H1 (cell line): ENCODE measurements at regions not wholly inside any gene's neighbourhood (a gene's known extent, or its start where the extent isn't known, plus 50 kb on each side); places are given as distances from the start of the nearest gene placed in this dataset.

ENCODE experiments used
- CTCF ChIA-PET: fragments of 300-600 bp; sonication (Branson Sonifier 250); formaldehyde crosslinking; loops from one replicate; lab custom pipeline; 2021; ENCODE audit not compliant: partially characterized antibody; lab: Charles Lee
- POLR2A ChIA-PET: fragments of 300-600 bp; sonication (Branson Sonifier 250); formaldehyde crosslinking; loops from one replicate; lab custom pipeline; 2021; ENCODE audit warnings: inconsistent platforms; ENCODE audit not compliant: partially characterized antibody; lab: Charles Lee
- DNase-seq, 2 experiments: peaks; one replicate each; pipeline versions ENCODE4 v3.0.0 to v3.0.0-alpha.2; 2010 to 2022; ENCODE audit warnings: low spot score in 2 of 2, low read depth in 1 of 2, mixed read lengths in 1 of 2
- FAIRE-seq: peaks from 2 replicates; lab custom pipeline; 2011; peaks lifted over from hg19 to GRCh38; lab: Jason Lieb, UNC
- H2AFZ ChIP-seq: 2 replicates; pipeline ENCODE4 v1.8.1; 2012; ENCODE audit warnings: low read length, inconsistent platforms
- H2AK5ac ChIP-seq: 2 replicates; pipeline ENCODE4 v1.6.1; 2013; ENCODE audit warnings: low read depth, low read length
- H2BK120ac ChIP-seq: replicated peaks from 2 replicates; pipeline ENCODE3; 2013; ENCODE audit warnings: low read depth, low read length, inconsistent platforms
- H2BK12ac ChIP-seq: 2 replicates; pipeline ENCODE4 v1.6.1; 2013; ENCODE audit warnings: low read depth, low read length
- H2BK15ac ChIP-seq: 2 replicates; pipeline ENCODE4 v1.6.1; 2013; ENCODE audit warnings: low read length
- H2BK20ac ChIP-seq: 2 replicates; pipeline ENCODE4 v1.6.1; 2013; ENCODE audit warnings: low read length
- H2BK5ac ChIP-seq: 2 replicates; pipeline ENCODE4 v1.6.1; 2013; ENCODE audit warnings: low read depth, low read length
- H3K14ac ChIP-seq: 2 replicates; pipeline ENCODE4 v1.6.1; 2013; ENCODE audit warnings: inconsistent platforms; ENCODE audit not compliant: insufficient read length
- H3K18ac ChIP-seq: 2 replicates; pipeline ENCODE4 v1.6.1; 2013; ENCODE audit warnings: low read length; ENCODE audit errors: extremely low read depth
- H3K23ac ChIP-seq: 2 replicates; pipeline ENCODE4 v1.6.1; 2013; ENCODE audit warnings: inconsistent platforms; ENCODE audit not compliant: insufficient read length
- H3K23me2 ChIP-seq: 2 replicates; pipeline ENCODE4 v1.6.1; 2013; ENCODE audit warnings: low read depth, low read length
- H3K27ac ChIP-seq: 2 replicates; pipeline ENCODE4 v1.6.1; 2011; ENCODE audit warnings: low read depth, low read length, inconsistent platforms
- H3K27me3 ChIP-seq, 4 experiments: replicated peaks in 1 of 4; 1 replicate in 1 of 4; 2 replicates in 3 of 4; pipeline versions ENCODE4 v1.6.1 to v1.8.1; 2011 to 2013; ENCODE audit warnings: low read length in 3 of 4, mild to moderate bottlenecking in 3 of 4, inconsistent platforms in 2 of 4, mixed read lengths in 2 of 4, moderate library complexity in 1 of 4; ENCODE audit not compliant: control insufficient read depth in 3 of 4, insufficient read depth in 3 of 4; ENCODE audit errors: extremely low read depth in 1 of 4
- H3K36me3 ChIP-seq, 4 experiments: 2 replicates each; pipeline versions ENCODE4 v1.6.1 to v1.8.1; 2011 to 2013; ENCODE audit warnings: mild to moderate bottlenecking in 4 of 4, low read length in 3 of 4, moderate library complexity in 2 of 4, control low read depth in 1 of 4, inconsistent platforms in 1 of 4; ENCODE audit not compliant: insufficient read depth in 4 of 4, control insufficient read depth in 2 of 4
- H3K4ac ChIP-seq: replicated peaks from 2 replicates; pipeline ENCODE3; 2013; ENCODE audit warnings: low read length, low read depth, mixed read lengths, inconsistent platforms; ENCODE audit not compliant: insufficient read length
- H3K4me1 ChIP-seq, 4 experiments: replicated peaks in 1 of 4; 1 replicate in 1 of 4; 2 replicates in 3 of 4; pipeline versions ENCODE4 v1.6.1 to v1.8.1; 2011 to 2013; ENCODE audit warnings: low read length in 3 of 4, inconsistent platforms in 2 of 4, mixed read lengths in 1 of 4; ENCODE audit not compliant: insufficient read depth in 4 of 4, control insufficient read depth in 3 of 4
- H3K4me2 ChIP-seq, 2 experiments: 2 replicates each; pipeline versions ENCODE4 v1.6.1 to v1.8.1; 2011 to 2013; ENCODE audit warnings: low read depth in 2 of 2, low read length in 2 of 2, control low read depth in 1 of 2, inconsistent platforms in 1 of 2, mild to moderate bottlenecking in 1 of 2; ENCODE audit not compliant: insufficient read depth in 1 of 2
- H3K4me3 ChIP-seq, 4 experiments: fragments of 200-600, 300-600 bp in 1 of 4; sonication (generic), shearing (Covaris generic), sonication (Bioruptor Twin) in 1 of 4; 2 replicates each; pipeline versions ENCODE4 v1.5.1 to v1.8.1; 2011 to 2016; ENCODE audit warnings: low read length in 4 of 4, low read depth in 3 of 4, control low read depth in 2 of 4, inconsistent platforms in 2 of 4, mild to moderate bottlenecking in 2 of 4, mixed read lengths in 1 of 4, moderate library complexity in 1 of 4; ENCODE audit not compliant: insufficient read depth in 2 of 4; ENCODE audit errors: extremely low read depth in 1 of 4
- H3K56ac ChIP-seq: replicated peaks from 2 replicates; pipeline ENCODE3; 2013; ENCODE audit warnings: low read depth, mild to moderate bottlenecking, mixed read lengths, low read length, inconsistent platforms; ENCODE audit not compliant: insufficient read length
- H3K79me1 ChIP-seq: 2 replicates; pipeline ENCODE4 v1.6.1; 2013; ENCODE audit warnings: low read depth, low read length, control low read depth
- H3K79me2 ChIP-seq, 2 experiments: 2 replicates each; pipeline versions ENCODE4 v1.6.1 to v1.8.1; 2012 to 2013; ENCODE audit warnings: low read length in 2 of 2, mild to moderate bottlenecking in 2 of 2, inconsistent platforms in 1 of 2; ENCODE audit not compliant: insufficient read depth in 2 of 2, control insufficient read depth in 1 of 2
- H3K9ac ChIP-seq, 4 experiments: replicated peaks in 1 of 4; 1 replicate in 1 of 4; 2 replicates in 3 of 4; pipeline versions ENCODE4 v1.6.1 to v1.8.1; 2011 to 2013; ENCODE audit warnings: low read depth in 3 of 4, low read length in 3 of 4, control low read depth in 2 of 4, mild to moderate bottlenecking in 2 of 4, moderate library complexity in 2 of 4, inconsistent platforms in 1 of 4; ENCODE audit errors: extremely low read depth in 1 of 4
- H3K9me3 ChIP-seq, 2 experiments: 2 replicates each; pipeline versions ENCODE4 v1.6.1 to v1.8.1; 2012 to 2013; ENCODE audit warnings: mild to moderate bottlenecking in 2 of 2, moderate library complexity in 2 of 2, control low read depth in 1 of 2, inconsistent platforms in 1 of 2, low read depth in 1 of 2, low read length in 1 of 2, mixed read lengths in 1 of 2; ENCODE audit not compliant: insufficient read depth in 2 of 2
- H4K20me1 ChIP-seq, 2 experiments: replicated peaks in 1 of 2; 2 replicates each; pipeline versions ENCODE3 to v1.8.1; 2011 to 2013; ENCODE audit warnings: inconsistent platforms in 2 of 2, low read length in 2 of 2, mild to moderate bottlenecking in 1 of 2; ENCODE audit not compliant: insufficient read depth in 2 of 2, control insufficient read depth in 1 of 2
- H4K5ac ChIP-seq: 2 replicates; pipeline ENCODE4 v1.6.1; 2013; ENCODE audit warnings: low read length, low read depth, mixed read lengths, inconsistent platforms; ENCODE audit not compliant: insufficient read length
- H4K8ac ChIP-seq: 2 replicates; pipeline ENCODE4 v1.8.0; 2013; ENCODE audit warnings: mild to moderate bottlenecking, moderate library complexity, low read length, inconsistent platforms; ENCODE audit not compliant: insufficient read depth; ENCODE audit errors: extremely low read depth
- H4K91ac ChIP-seq: replicated peaks from 2 replicates; pipeline ENCODE3; 2013; ENCODE audit warnings: low read length, mixed read lengths, inconsistent platforms; ENCODE audit not compliant: insufficient read length
- CHD2 ChIP-seq: IDR thresholded peaks from 2 replicates; pipeline ENCODE4 v1.6.1; 2012; ENCODE audit warnings: low read length, improper control_type of control experiment
- GABPA ChIP-seq: IDR thresholded peaks from 2 replicates; pipeline ENCODE4 v1.6.1; 2011; ENCODE audit warnings: mild to moderate bottlenecking, low read length, moderate library complexity, borderline replicate concordance; ENCODE audit not compliant: insufficient read depth
- POLR2A ChIP-seq, 2 experiments: IDR thresholded peaks; 1 replicate in 1 of 2; 2 replicates in 1 of 2; pipeline ENCODE4 v1.6.1; 2011; ENCODE audit warnings: low read depth in 2 of 2, low read length in 2 of 2, mild to moderate bottlenecking in 2 of 2; ENCODE audit errors: control extremely low read depth in 1 of 2
- SP2 ChIP-seq: IDR thresholded peaks from 2 replicates; pipeline ENCODE4 v1.6.1; 2012; ENCODE audit warnings: mild to moderate bottlenecking, low read length, inconsistent platforms
- TEAD4 ChIP-seq: IDR thresholded peaks from 2 replicates; pipeline ENCODE4 v1.6.1; 2012; ENCODE audit warnings: low read depth, low read length, inconsistent platforms, mixed read lengths
- WGBS, 2 experiments: shearing (Covaris generic) in 1 of 2; methylation state at CpG; one replicate each; pipeline versions ENCODE4 v1.1.6 to v1.1.7; 2013 to 2015; ENCODE audit warnings: low lambda C conversion rate in 2 of 2, mixed read lengths in 2 of 2, inconsistent platforms in 1 of 2, low coverage in 1 of 2, missing lambda C conversion rate in 1 of 2; ENCODE audit not compliant: insufficient replicate concordance in 2 of 2, insufficient coverage in 1 of 2, insufficient read length in 1 of 2; ENCODE audit errors: extremely low coverage in 1 of 2, missing lambda C conversion rate in 1 of 2; 5-methylcytosine and 5-hydroxymethylcytosine counted together

- Histone ChIP-seq H3K79me2 (no peaks in the 10 kb centered on the region), H4K8ac (no peak overlapping the region), H3K36me3 (no peaks in the 10 kb centered on the region), H2AK5ac (no peak overlapping the region), H4K91ac (no peak overlapping the region), H4K5ac (no peak overlapping the region), H3K9me3 (no peaks in the 10 kb centered on the region), H3K14ac (no peak overlapping the region), H3K79me1 (no peaks in the 10 kb centered on the region), H3K4me1 (no peaks in the 10 kb centered on the region), H2BK15ac (no peak overlapping the region), H3K9ac (no peak overlapping the region), H2BK12ac (no peak overlapping the region), H3K27me3 (peaks cover 0 to 1% (median 0%) of the 10 kb centered on the region in 4 experiments; a peak in 2 of 7 replicates), H3K56ac (no peak overlapping the region), H3K4ac (no peak overlapping the region), H3K27ac (no peak overlapping the region), H2BK20ac (no peak overlapping the region), H3K4me3 (no peak overlapping the region), H4K20me1 (no peaks in the 10 kb centered on the region), H2BK120ac (no peak overlapping the region), H3K4me2 (no peak overlapping the region), H3K23me2 (no peaks in the 10 kb centered on the region), H2AFZ (no peak overlapping the region), H3K23ac (no peak overlapping the region), H3K18ac (no peak overlapping the region), H2BK5ac (no peak overlapping the region)
- 91% methylated on average over 4 of the region's 4 CpGs; no CpG with 5 or more reads in 1 of the 2 experiments for WGBS, 2 experiments
- ChIA-PET CTCF (no interaction called here), POLR2A (no interaction called here)
- TF ChIP-seq SP2 (no peak), GABPA (no peak), CHD2 (no peak), POLR2A (IDR thresholded peaks at IDR 0.05; ENCODE audit: control extremely low read depth in 1 of 2, low read depth in 2 of 2, low read length in 2 of 2) (no peak), TEAD4 (no peak)
- FAIRE-seq (no peak), DNase-seq (no peak)
Measured at GRCh38 chr10:8156918-8157317, 102.4 kb downstream of the GATA3 start.
